Progenitor cell of endocrine pancreas (in vitro differentiated cells): ENCODE measurements at regions not wholly inside any gene's neighbourhood (a gene's known extent, or its start where the extent isn't known, plus 50 kb on each side); places are given as distances from the start of the nearest gene placed in this dataset.

Experiments used
- DNase-seq: peaks from one replicate; pipeline ENCODE4 v3.0.0; 2021; ENCODE audit warnings: low spot score; ENCODE audit not compliant: unreplicated experiment
- H3K27ac Mint-ChIP-seq: 2 replicates; pipeline ENCODE4 v1.8.0; 2021; ENCODE audit warnings: mild to moderate bottlenecking, moderate library complexity, mixed read lengths
- H3K27me3 Mint-ChIP-seq: 2 replicates; pipeline ENCODE4 v1.8.0; 2021; ENCODE audit warnings: mixed read lengths
- H3K36me3 Mint-ChIP-seq: 2 replicates; pipeline ENCODE4 v1.8.0; 2022; ENCODE audit warnings: mixed read lengths; ENCODE audit not compliant: insufficient read depth
- H3K4me1 Mint-ChIP-seq: 2 replicates; pipeline ENCODE4 v1.8.0; 2021; ENCODE audit warnings: low read depth, mixed read lengths
- H3K4me3 Mint-ChIP-seq: 2 replicates; pipeline ENCODE4 v1.8.0; 2021; ENCODE audit warnings: low read depth, mild to moderate bottlenecking, moderate library complexity, mixed read lengths
- H3K9me3 Mint-ChIP-seq: 2 replicates; pipeline ENCODE4 v1.8.0; 2021; ENCODE audit warnings: low read depth, mixed read lengths
- CTCF ChIP-seq: fragments of 200-600 bp; sonication (generic); IDR thresholded peaks from one replicate; pipeline ENCODE4 v1.5.0; 2021; ENCODE audit warnings: antibody characterized with exemption, mild to moderate bottlenecking; ENCODE audit not compliant: unreplicated experiment

DNA sequence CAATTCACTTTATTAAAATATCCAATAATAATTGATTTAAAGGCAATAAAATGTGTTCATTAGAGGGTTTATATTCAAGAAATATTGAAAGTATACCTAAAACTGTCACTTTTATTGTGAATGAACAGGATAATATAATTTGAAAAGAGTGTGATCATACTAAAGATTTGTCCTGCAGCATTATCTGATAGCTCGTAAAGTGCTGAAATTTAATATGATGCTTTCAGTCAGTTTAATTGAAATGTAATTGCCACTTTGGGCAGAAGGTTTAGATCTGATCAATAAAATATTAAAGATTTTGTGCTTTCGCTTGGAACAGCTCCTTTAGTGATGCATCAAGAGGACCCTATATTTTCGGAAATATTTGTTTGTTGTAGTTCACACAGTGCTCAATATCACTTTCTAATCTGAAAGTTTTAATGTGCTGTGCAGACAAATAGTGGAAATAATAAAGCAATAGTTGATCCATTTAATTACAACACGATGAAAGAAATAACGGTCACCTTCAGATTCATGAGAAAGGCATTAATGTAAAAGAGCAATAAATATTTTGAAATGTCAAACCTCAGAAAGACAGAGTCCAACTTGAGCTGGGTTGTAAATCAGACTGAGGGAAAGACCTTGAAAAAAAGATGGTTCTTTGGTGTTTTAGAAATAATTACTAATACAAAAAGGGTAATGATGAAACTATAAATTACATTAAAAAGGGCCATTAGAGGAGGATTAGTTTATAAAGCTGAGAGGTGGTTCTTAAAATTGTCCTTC lies 129.7 kb upstream of the MEIS2 start:
- no peak for TF ChIP-seq CTCF
- no peak overlapping the region for H3K4me3 Mint-ChIP-seq
- peaks cover 7% of the 10 kb centered on the region for H3K4me1 Mint-ChIP-seq
- no peak overlapping the region for H3K27ac Mint-ChIP-seq
- no peak for DNase-seq
- H3K27me3 Mint-ChIP-seq = peaks cover 3% of the 10 kb centered on the region
- H3K36me3 Mint-ChIP-seq = peaks cover 1% of the 10 kb centered on the region
- H3K9me3 Mint-ChIP-seq = peaks cover 7% of the 10 kb centered on the region

GRCh38 chr15:37245358-37245757 lies 145.0 kb upstream of the MEIS2 start:
- no peak for TF ChIP-seq CTCF
- Mint-ChIP-seq H3K27me3 (peaks cover 3% of the 10 kb centered on the region), H3K4me3 (no peak overlapping the region), H3K36me3 (no peaks in the 10 kb centered on the region), H3K27ac (peak overlapping the region; percentile 57), H3K9me3 (peaks cover 9% of the 10 kb centered on the region), H3K4me1 (peaks cover 26% of the 10 kb centered on the region)
- DNase-seq = no peak

DNA sequence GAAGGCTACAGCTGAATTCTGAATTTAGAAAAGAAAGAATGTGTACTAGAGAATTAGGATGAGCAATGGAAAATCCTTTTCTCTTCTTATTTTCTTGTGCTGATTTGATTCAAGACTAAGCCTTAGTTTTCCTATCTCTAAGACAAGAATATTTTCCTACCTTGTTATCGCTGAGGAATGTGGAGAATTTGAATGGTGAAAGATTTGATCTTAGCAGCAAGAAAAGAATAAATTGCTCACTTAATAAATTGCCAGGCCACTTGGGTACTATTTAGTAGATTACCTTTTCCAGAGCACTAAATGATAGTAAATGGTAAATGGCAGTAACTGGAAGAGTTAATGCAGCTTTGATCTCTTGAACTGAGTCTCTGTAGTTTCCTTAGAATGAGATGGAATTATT lies 145.7 kb upstream of the MEIS2 start:
- Mint-ChIP-seq H3K27me3 (no peaks in the 10 kb centered on the region), H3K4me3 (peak overlapping the region; percentile 49), H3K9me3 (peaks cover 4% of the 10 kb centered on the region), H3K4me1 (peaks cover 26% of the 10 kb centered on the region), H3K27ac (peak overlapping the region; percentile 42), H3K36me3 (no peaks in the 10 kb centered on the region)
- TF ChIP-seq CTCF = no peak
- DNase-seq = no peak

DNA sequence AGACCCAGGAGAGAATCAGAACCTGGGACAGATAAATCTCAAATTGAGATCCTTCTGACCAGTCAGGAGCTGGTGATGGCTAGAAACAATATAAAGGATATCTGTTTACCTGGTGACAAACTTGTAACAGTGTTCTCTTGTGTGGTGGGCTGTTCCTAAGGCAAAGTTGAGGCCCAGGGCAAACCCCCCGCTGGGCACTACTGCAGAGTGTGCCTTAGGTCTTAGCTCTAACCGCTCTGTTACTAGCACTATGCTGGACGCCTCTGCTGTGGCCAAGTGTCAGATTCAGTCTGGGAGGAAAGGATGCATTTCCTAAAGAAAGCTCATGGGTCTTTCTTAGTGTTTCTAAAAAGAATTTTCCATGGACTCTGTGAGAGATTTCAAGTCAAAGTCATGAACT lies 146.5 kb upstream of the MEIS2 start:
- H3K9me3 Mint-ChIP-seq = peaks cover 3% of the 10 kb centered on the region
- no peak for DNase-seq
- H3K4me3 Mint-ChIP-seq = no peak overlapping the region
- H3K36me3 Mint-ChIP-seq = no peaks in the 10 kb centered on the region
- peaks cover 26% of the 10 kb centered on the region for H3K4me1 Mint-ChIP-seq
- no peak overlapping the region for H3K27ac Mint-ChIP-seq
- no peaks in the 10 kb centered on the region for H3K27me3 Mint-ChIP-seq
- TF ChIP-seq CTCF = no peak

DNA sequence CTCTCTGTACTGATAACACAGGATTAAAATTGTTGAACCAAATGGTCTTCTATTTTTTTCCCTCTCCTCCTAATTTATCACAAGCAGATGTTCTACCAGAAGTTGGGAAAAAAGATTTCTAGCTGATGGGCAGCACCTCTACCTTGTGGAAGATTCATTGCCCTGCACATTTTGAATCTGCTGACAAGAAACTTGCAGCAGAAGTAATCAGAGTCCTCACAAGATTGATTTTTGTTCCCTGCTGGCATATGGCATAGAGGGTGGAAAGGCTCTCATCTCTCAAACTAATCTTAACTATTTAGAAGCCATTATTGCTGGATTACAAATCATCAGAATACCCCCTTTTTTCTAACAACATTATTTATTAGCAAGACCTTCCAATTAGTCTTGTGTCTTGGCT lies 148.9 kb upstream of the MEIS2 start:
- no peak for DNase-seq
- no peak overlapping the region for H3K27ac Mint-ChIP-seq
- H3K36me3 Mint-ChIP-seq = no peaks in the 10 kb centered on the region
- no peaks in the 10 kb centered on the region for H3K9me3 Mint-ChIP-seq
- no peak for TF ChIP-seq CTCF
- H3K4me3 Mint-ChIP-seq = no peak overlapping the region
- peaks cover 26% of the 10 kb centered on the region for H3K4me1 Mint-ChIP-seq
- H3K27me3 Mint-ChIP-seq = no peaks in the 10 kb centered on the region
